ENCODE measurements at regions not wholly inside any gene's neighbourhood (a gene's known extent, or its start where the extent isn't known, plus 50 kb on each side); places are given as distances from the start of the nearest gene placed in this dataset.

- TF ChIP-seq CTCF (IDR thresholded peaks at IDR 0.05), result no peak
- no peak for TF ChIP-seq POLR2A (IDR thresholded peaks at IDR 0.05)
Measured at GRCh38 chr22:35156945-35157344, 91.0 kb downstream of the ISX start.
